Mesothelial cell of epicardium (in vitro differentiated cells): ENCODE measurements at regions not wholly inside any gene's neighbourhood (a gene's known extent, or its start where the extent isn't known, plus 50 kb on each side); places are given as distances from the start of the nearest gene placed in this dataset.

Source experiments
- DNase-seq, 2 experiments: peaks; one replicate each; pipeline ENCODE4 v3.0.0; 2021; ENCODE audit warnings: low spot score in 2 of 2; ENCODE audit not compliant: unreplicated experiment in 2 of 2
- H3K27ac Mint-ChIP-seq: 2 replicates; pipeline ENCODE4 v1.8.0; 2021; ENCODE audit warnings: mixed read lengths
- H3K27me3 Mint-ChIP-seq: 2 replicates; pipeline ENCODE4 v1.8.0; 2021; ENCODE audit warnings: low read depth, mixed read lengths
- H3K36me3 Mint-ChIP-seq: 2 replicates; pipeline ENCODE4 v1.8.0; 2021; ENCODE audit warnings: mixed read lengths
- H3K4me1 Mint-ChIP-seq: 2 replicates; pipeline ENCODE4 v1.8.0; 2021; ENCODE audit warnings: mixed read lengths
- H3K4me3 Mint-ChIP-seq: 2 replicates; pipeline ENCODE4 v1.8.0; 2021; ENCODE audit warnings: mild to moderate bottlenecking, moderate library complexity, mixed read lengths
- H3K9me3 Mint-ChIP-seq: 2 replicates; pipeline ENCODE4 v1.8.0; 2021; ENCODE audit warnings: mixed read lengths
- CTCF ChIP-seq: fragments of 200-600 bp; sonication (generic); IDR thresholded peaks from one replicate; pipeline ENCODE4 v1.5.0; 2021; ENCODE audit warnings: antibody characterized with exemption; ENCODE audit not compliant: unreplicated experiment

GRCh38 chr6:50143011-50143719 lies 93.4 kb upstream of the DEFB112 start:
- H3K27me3 Mint-ChIP-seq: peaks cover 37% of the 10 kb centered on the region
- TF ChIP-seq CTCF: no peak
- H3K4me3 Mint-ChIP-seq: no peak overlapping the region
- H3K36me3 Mint-ChIP-seq: no peaks in the 10 kb centered on the region
- H3K9me3 Mint-ChIP-seq: no peaks in the 10 kb centered on the region
- no peak for DNase-seq
- H3K27ac Mint-ChIP-seq: no peak overlapping the region
- peaks cover 6% of the 10 kb centered on the region for H3K4me1 Mint-ChIP-seq

- Mint-ChIP-seq H3K4me3 (no peak overlapping the region), H3K27me3 (peaks cover 41% of the 10 kb centered on the region), H3K9me3 (peaks cover 6% of the 10 kb centered on the region), H3K36me3 (no peaks in the 10 kb centered on the region), H3K27ac (no peak overlapping the region), H3K4me1 (peaks cover 6% of the 10 kb centered on the region)
- DNase-seq: no peak
- TF ChIP-seq CTCF: peak; percentile 85
Measured at GRCh38 chr6:50145125-50145524, 95.4 kb upstream of the DEFB112 start.

- peaks cover 6% of the 10 kb centered on the region for H3K9me3 Mint-ChIP-seq
- no peak overlapping the region for H3K27ac Mint-ChIP-seq
- H3K27me3 Mint-ChIP-seq: peaks cover 47% of the 10 kb centered on the region
- no peaks in the 10 kb centered on the region for H3K36me3 Mint-ChIP-seq
- H3K4me1 Mint-ChIP-seq: peaks cover 8% of the 10 kb centered on the region
- H3K4me3 Mint-ChIP-seq: no peak overlapping the region
- TF ChIP-seq CTCF: no peak
- DNase-seq: no peak
Measured at GRCh38 chr6:50147371-50147770, 97.6 kb upstream of the DEFB112 start.

- TF ChIP-seq CTCF: no peak
- no peak overlapping the region for H3K27ac Mint-ChIP-seq
- DNase-seq: no peak
- no peak overlapping the region for H3K4me3 Mint-ChIP-seq
- no peaks in the 10 kb centered on the region for H3K36me3 Mint-ChIP-seq
- H3K9me3 Mint-ChIP-seq: peaks cover 8% of the 10 kb centered on the region
- no peaks in the 10 kb centered on the region for H3K4me1 Mint-ChIP-seq
- peaks cover 45% of the 10 kb centered on the region for H3K27me3 Mint-ChIP-seq
Measured at GRCh38 chr6:50180646-50181045, 130.9 kb upstream of the DEFB112 start.

GRCh38 chr6:50185006-50185405 lies 135.3 kb upstream of the DEFB112 start:
- peaks cover 5% of the 10 kb centered on the region for H3K4me1 Mint-ChIP-seq
- no peaks in the 10 kb centered on the region for H3K36me3 Mint-ChIP-seq
- DNase-seq: no peak
- H3K9me3 Mint-ChIP-seq: no peaks in the 10 kb centered on the region
- H3K27ac Mint-ChIP-seq: no peak overlapping the region
- no peak overlapping the region for H3K4me3 Mint-ChIP-seq
- TF ChIP-seq CTCF: no peak
- H3K27me3 Mint-ChIP-seq: peaks cover 27% of the 10 kb centered on the region
